ENCODE measurements at regions not wholly inside any gene's neighbourhood (a gene's known extent, or its start where the extent isn't known, plus 50 kb on each side); places are given as distances from the start of the nearest gene placed in this dataset.

DNA sequence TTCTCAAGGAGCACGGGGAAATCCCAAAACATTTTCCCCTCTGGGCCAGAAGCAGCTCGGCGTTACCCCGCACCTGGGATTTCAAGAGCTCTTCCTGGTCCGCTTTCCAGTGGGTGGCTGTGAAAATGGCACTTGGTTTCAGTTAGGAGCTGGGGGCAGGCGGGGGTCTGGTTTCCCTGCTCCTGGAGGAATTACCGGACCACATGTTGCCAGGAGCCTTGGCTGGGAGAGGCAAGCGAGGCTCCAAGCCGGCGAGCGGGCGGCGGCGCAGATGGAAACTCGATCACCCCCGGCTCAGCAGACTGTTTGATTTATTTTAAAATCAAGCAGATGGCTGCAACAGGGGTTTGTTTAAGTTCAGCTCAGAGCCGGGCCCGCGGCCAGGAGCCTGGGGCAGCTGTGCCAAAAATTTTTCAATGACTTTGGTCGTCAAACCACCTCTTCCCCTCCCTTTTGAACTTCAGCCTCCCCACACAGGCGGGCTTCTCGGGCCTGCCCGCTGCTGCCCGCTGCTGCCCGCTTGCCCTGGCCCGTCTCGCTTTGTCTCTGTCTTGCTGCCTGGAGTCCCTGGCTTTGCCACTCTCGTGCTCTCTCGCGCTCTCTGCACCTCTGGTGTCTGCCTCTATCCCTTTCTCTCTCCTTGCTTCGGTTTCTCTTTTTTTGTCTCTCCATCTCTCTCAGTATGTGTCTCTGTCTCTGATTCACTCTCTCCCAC lies 108.0 kb upstream of the CIBAR2 start:
- TF ChIP-seq CTCF (IDR thresholded peaks at IDR 0.05; ENCODE audit: low read depth, low read length, poor library complexity, severe bottlenecking) (no peak), EZH2phosphoT487 (IDR thresholded peaks at IDR 0.05; ENCODE audit: borderline replicate concordance, low read length) (no peak)
